Activated naive CD8-positive, alpha-beta T cell treated with anti-CD3 and anti-CD28 coated beads, Interleukin-2, amount 50 U/mL, for 24 hours (primary cell): ENCODE measurements at regions not wholly inside any gene's neighbourhood (a gene's known extent, or its start where the extent isn't known, plus 50 kb on each side); places are given as distances from the start of the nearest gene placed in this dataset.

Source experiments
- ATAC-seq: fragments of 150-1000 bp; cut with Tn5 transposase; one replicate; pipeline ENCODE4 v1.10.0; 2021
- DNase-seq: peaks from one replicate; pipeline ENCODE4 v3.0.0; 2021
- H3K27ac Mint-ChIP-seq: one replicate; pipeline ENCODE4 v1.8.0; 2021; ENCODE audit warnings: mild to moderate bottlenecking, mixed read lengths
- H3K27me3 Mint-ChIP-seq: one replicate; pipeline ENCODE4 v1.8.0; 2021; ENCODE audit warnings: mixed read lengths
- H3K36me3 Mint-ChIP-seq: one replicate; pipeline ENCODE4 v1.8.0; 2021; ENCODE audit warnings: low read depth, mixed read lengths
- H3K4me1 Mint-ChIP-seq: one replicate; pipeline ENCODE4 v1.8.0; 2021; ENCODE audit warnings: mixed read lengths
- H3K4me3 Mint-ChIP-seq: one replicate; pipeline ENCODE4 v1.8.0; 2021; ENCODE audit warnings: mild to moderate bottlenecking, moderate library complexity, mixed read lengths
- H3K9me3 Mint-ChIP-seq: one replicate; pipeline ENCODE4 v1.8.0; 2021; ENCODE audit warnings: mixed read lengths

- no peaks in the 10 kb centered on the region for H3K9me3 Mint-ChIP-seq
- DNase-seq (no peak), ATAC-seq (no peak)
- no peak overlapping the region for H3K4me3 Mint-ChIP-seq
- no peaks in the 10 kb centered on the region for H3K36me3 Mint-ChIP-seq
- H3K27me3 Mint-ChIP-seq, result no peaks in the 10 kb centered on the region
- no peak overlapping the region for H3K27ac Mint-ChIP-seq
- no peaks in the 10 kb centered on the region for H3K4me1 Mint-ChIP-seq
These were observed 420.6 kb downstream of the SIPA1L2 start for GRCh38 chr1:232209357-232209756.

- H3K36me3 Mint-ChIP-seq, result no peaks in the 10 kb centered on the region
- H3K27me3 Mint-ChIP-seq, result peaks cover 4% of the 10 kb centered on the region
- ATAC-seq (no peak), DNase-seq (no peak)
- H3K9me3 Mint-ChIP-seq, result peaks cover 10% of the 10 kb centered on the region
- no peaks in the 10 kb centered on the region for H3K4me1 Mint-ChIP-seq
- no peak overlapping the region for H3K4me3 Mint-ChIP-seq
- no peak overlapping the region for H3K27ac Mint-ChIP-seq
These were observed 422.7 kb downstream of the SIPA1L2 start for GRCh38 chr1:232207073-232207866.

GRCh38 chr1:232204269-232204668, 425.7 kb downstream of the SIPA1L2 start:
- ATAC-seq (no peak), DNase-seq (no peak)
- no peaks in the 10 kb centered on the region for H3K36me3 Mint-ChIP-seq
- no peaks in the 10 kb centered on the region for H3K4me1 Mint-ChIP-seq
- peaks cover 4% of the 10 kb centered on the region for H3K27me3 Mint-ChIP-seq
- H3K4me3 Mint-ChIP-seq, result no peak overlapping the region
- peaks cover 23% of the 10 kb centered on the region for H3K9me3 Mint-ChIP-seq
- no peak overlapping the region for H3K27ac Mint-ChIP-seq

GRCh38 chr1:232201024-232201423, 428.9 kb downstream of the SIPA1L2 start:
- Mint-ChIP-seq H3K36me3 (no peaks in the 10 kb centered on the region), H3K9me3 (peaks cover 23% of the 10 kb centered on the region), H3K4me3 (no peak overlapping the region), H3K27ac (no peak overlapping the region), H3K4me1 (no peaks in the 10 kb centered on the region), H3K27me3 (peaks cover 4% of the 10 kb centered on the region)
- no peak for ATAC-seq
- DNase-seq, result no peak

- Mint-ChIP-seq H3K4me1 (no peaks in the 10 kb centered on the region), H3K27me3 (no peaks in the 10 kb centered on the region), H3K9me3 (peaks cover 2% of the 10 kb centered on the region), H3K36me3 (no peaks in the 10 kb centered on the region), H3K27ac (no peak overlapping the region), H3K4me3 (no peak overlapping the region)
- ATAC-seq (no peak), DNase-seq (no peak)
These were observed 433.9 kb downstream of the SIPA1L2 start for GRCh38 chr1:232196042-232196441.

- Mint-ChIP-seq H3K4me1 (no peaks in the 10 kb centered on the region), H3K27ac (no peak overlapping the region), H3K4me3 (no peak overlapping the region), H3K9me3 (no peaks in the 10 kb centered on the region), H3K27me3 (no peaks in the 10 kb centered on the region), H3K36me3 (no peaks in the 10 kb centered on the region)
- ATAC-seq (no peak), DNase-seq (no peak)
These were observed 435.5 kb downstream of the SIPA1L2 start for GRCh38 chr1:232194424-232194823.

- H3K27me3 Mint-ChIP-seq, result no peaks in the 10 kb centered on the region
- H3K9me3 Mint-ChIP-seq, result no peaks in the 10 kb centered on the region
- DNase-seq (no peak), ATAC-seq (no peak)
- H3K4me3 Mint-ChIP-seq, result no peak overlapping the region
- no peaks in the 10 kb centered on the region for H3K36me3 Mint-ChIP-seq
- H3K27ac Mint-ChIP-seq, result no peak overlapping the region
- no peaks in the 10 kb centered on the region for H3K4me1 Mint-ChIP-seq
These were observed 436.5 kb downstream of the SIPA1L2 start for GRCh38 chr1:232193451-232193783.

- Mint-ChIP-seq H3K27ac (no peak overlapping the region), H3K36me3 (no peaks in the 10 kb centered on the region), H3K4me1 (no peaks in the 10 kb centered on the region), H3K4me3 (no peak overlapping the region), H3K9me3 (no peaks in the 10 kb centered on the region), H3K27me3 (no peaks in the 10 kb centered on the region)
- no peak for DNase-seq
- no peak for ATAC-seq
These were observed 437.0 kb downstream of the SIPA1L2 start for GRCh38 chr1:232192781-232193450.

GRCh38 chr1:232191560-232191959, 438.4 kb downstream of the SIPA1L2 start:
- no peaks in the 10 kb centered on the region for H3K9me3 Mint-ChIP-seq

GRCh38 chr1:232188318-232188717, 441.6 kb downstream of the SIPA1L2 start:
- no peaks in the 10 kb centered on the region for H3K9me3 Mint-ChIP-seq
- no peak for DNase-seq
- no peak overlapping the region for H3K27ac Mint-ChIP-seq
- H3K4me3 Mint-ChIP-seq, result no peak overlapping the region
- H3K27me3 Mint-ChIP-seq, result peaks cover 3% of the 10 kb centered on the region
- no peaks in the 10 kb centered on the region for H3K36me3 Mint-ChIP-seq
- no peaks in the 10 kb centered on the region for H3K4me1 Mint-ChIP-seq
- ATAC-seq, result no peak

More at GRCh38 chr1:232191560-232191959, 438.4 kb downstream of the SIPA1L2 start:
- Mint-ChIP-seq H3K27me3 (peaks cover 3% of the 10 kb centered on the region), H3K4me1 (no peaks in the 10 kb centered on the region), H3K36me3 (no peaks in the 10 kb centered on the region), H3K4me3 (no peak overlapping the region), H3K27ac (no peak overlapping the region)
- DNase-seq (no peak), ATAC-seq (no peak)

GRCh38 chr1:232186931-232187330, 443.0 kb downstream of the SIPA1L2 start:
- no peak for ATAC-seq
- Mint-ChIP-seq H3K27ac (no peak overlapping the region), H3K36me3 (no peaks in the 10 kb centered on the region), H3K27me3 (peaks cover 4% of the 10 kb centered on the region), H3K4me1 (no peaks in the 10 kb centered on the region), H3K9me3 (no peaks in the 10 kb centered on the region), H3K4me3 (no peak overlapping the region)
- DNase-seq, result no peak

- DNase-seq (no peak), ATAC-seq (no peak)
- H3K4me1 Mint-ChIP-seq, result no peaks in the 10 kb centered on the region
- no peak overlapping the region for H3K4me3 Mint-ChIP-seq
- peaks cover 5% of the 10 kb centered on the region for H3K27me3 Mint-ChIP-seq
- H3K9me3 Mint-ChIP-seq, result no peaks in the 10 kb centered on the region
- no peak overlapping the region for H3K27ac Mint-ChIP-seq
- no peaks in the 10 kb centered on the region for H3K36me3 Mint-ChIP-seq
These were observed 445.1 kb downstream of the SIPA1L2 start for GRCh38 chr1:232184561-232185530.

- DNase-seq (no peak), ATAC-seq (no peak)
- Mint-ChIP-seq H3K27ac (no peak overlapping the region), H3K27me3 (peaks cover 5% of the 10 kb centered on the region), H3K9me3 (no peaks in the 10 kb centered on the region), H3K36me3 (no peaks in the 10 kb centered on the region), H3K4me1 (no peaks in the 10 kb centered on the region), H3K4me3 (no peak overlapping the region)
These were observed 446.1 kb downstream of the SIPA1L2 start for GRCh38 chr1:232183802-232184201.

- no peak for DNase-seq
- H3K9me3 Mint-ChIP-seq, result no peaks in the 10 kb centered on the region
- H3K4me3 Mint-ChIP-seq, result no peak overlapping the region
- H3K36me3 Mint-ChIP-seq, result no peaks in the 10 kb centered on the region
- no peak overlapping the region for H3K27ac Mint-ChIP-seq
- peaks cover 5% of the 10 kb centered on the region for H3K27me3 Mint-ChIP-seq
- H3K4me1 Mint-ChIP-seq, result no peaks in the 10 kb centered on the region
- no peak for ATAC-seq
These were observed 446.6 kb downstream of the SIPA1L2 start for GRCh38 chr1:232183266-232183800.
